GM12864 (cell line): ENCODE measurements at regions not wholly inside any gene's neighbourhood (a gene's known extent, or its start where the extent isn't known, plus 50 kb on each side); places are given as distances from the start of the nearest gene placed in this dataset.

Experiments used
- DNase-seq: peaks from one replicate; pipeline ENCODE4 v3.0.0-alpha.2; 2011; ENCODE audit warnings: low read depth
- H3K4me3 ChIP-seq: 2 replicates; pipeline ENCODE4 v1.5.1; 2011; ENCODE audit warnings: mild to moderate bottlenecking, low read depth, low read length, control low read depth
- TF ChIP-seq, protein P1 (sequence below): IDR thresholded peaks from 2 replicates; pipeline ENCODE4 v1.5.1; 2011; ENCODE audit warnings: low read depth, mild to moderate bottlenecking, moderate library complexity, low read length, control low read depth, inconsistent platforms; ENCODE audit errors: missing control alignments

DNA sequence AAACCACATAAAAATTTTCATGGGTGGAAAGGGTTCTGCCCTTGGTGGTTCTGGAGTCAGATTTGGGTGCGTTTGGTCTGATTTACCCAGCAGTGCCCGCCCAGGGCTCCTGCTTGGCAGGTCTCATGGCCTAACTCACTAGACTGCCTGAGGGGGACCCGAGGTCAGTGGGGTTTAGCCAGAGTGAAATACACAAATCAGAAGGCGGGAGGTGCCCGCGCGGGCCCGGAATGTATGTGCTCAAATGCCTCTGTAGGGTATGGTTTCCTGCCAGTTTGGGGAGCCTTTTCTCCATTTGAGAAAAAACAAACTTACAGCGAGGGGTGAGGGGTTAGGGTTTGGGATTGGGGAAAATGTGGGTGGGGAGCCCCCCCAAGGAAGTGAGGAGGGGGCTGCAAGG is 70.9 kb upstream of the POLG start:
- no peak for DNase-seq
- TF ChIP-seq, protein P1, sequence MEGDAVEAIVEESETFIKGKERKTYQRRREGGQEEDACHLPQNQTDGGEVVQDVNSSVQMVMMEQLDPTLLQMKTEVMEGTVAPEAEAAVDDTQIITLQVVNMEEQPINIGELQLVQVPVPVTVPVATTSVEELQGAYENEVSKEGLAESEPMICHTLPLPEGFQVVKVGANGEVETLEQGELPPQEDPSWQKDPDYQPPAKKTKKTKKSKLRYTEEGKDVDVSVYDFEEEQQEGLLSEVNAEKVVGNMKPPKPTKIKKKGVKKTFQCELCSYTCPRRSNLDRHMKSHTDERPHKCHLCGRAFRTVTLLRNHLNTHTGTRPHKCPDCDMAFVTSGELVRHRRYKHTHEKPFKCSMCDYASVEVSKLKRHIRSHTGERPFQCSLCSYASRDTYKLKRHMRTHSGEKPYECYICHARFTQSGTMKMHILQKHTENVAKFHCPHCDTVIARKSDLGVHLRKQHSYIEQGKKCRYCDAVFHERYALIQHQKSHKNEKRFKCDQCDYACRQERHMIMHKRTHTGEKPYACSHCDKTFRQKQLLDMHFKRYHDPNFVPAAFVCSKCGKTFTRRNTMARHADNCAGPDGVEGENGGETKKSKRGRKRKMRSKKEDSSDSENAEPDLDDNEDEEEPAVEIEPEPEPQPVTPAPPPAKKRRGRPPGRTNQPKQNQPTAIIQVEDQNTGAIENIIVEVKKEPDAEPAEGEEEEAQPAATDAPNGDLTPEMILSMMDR = no peak
- no peak overlapping the region for H3K4me3 ChIP-seq

DNA sequence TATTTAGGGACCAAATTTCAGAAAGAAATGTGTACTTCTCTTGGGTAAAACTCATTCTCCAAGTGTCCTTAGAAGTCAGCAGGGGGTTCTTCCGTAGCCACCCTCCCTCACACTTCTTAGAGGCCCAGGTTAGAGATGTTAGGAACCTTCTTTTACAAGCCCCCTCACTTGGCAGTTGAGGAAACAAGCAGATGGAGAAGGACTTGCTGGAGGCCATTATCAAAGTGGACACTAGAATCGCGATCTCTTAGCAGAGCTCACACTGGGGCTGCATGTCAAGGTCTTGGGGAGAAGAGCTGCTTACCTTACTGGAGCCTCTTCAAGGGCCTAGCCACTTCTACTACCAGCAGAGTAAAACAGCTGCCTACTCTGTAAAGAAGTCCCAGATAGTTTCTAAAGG is 69.4 kb upstream of the POLG start:
- TF ChIP-seq, protein P1 = no peak
- no peak overlapping the region for H3K4me3 ChIP-seq
- DNase-seq = no peak

DNA sequence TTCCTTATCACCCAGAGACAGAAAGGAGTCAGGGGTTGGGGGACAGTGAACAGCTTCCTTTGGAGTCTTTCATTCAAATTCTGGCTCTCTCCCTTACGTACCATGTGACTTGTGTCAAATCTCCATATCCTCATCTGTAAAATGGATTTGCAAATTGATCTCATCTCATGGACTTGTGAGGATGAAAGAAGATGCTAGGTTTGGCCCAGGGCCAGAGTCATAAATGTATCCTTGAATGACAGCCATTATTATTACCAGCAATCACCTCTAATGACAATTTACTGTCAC is 67.8 kb upstream of the POLG start:
- TF ChIP-seq, protein P1 = no peak
- DNase-seq = no peak
- H3K4me3 ChIP-seq = no peak overlapping the region

DNA sequence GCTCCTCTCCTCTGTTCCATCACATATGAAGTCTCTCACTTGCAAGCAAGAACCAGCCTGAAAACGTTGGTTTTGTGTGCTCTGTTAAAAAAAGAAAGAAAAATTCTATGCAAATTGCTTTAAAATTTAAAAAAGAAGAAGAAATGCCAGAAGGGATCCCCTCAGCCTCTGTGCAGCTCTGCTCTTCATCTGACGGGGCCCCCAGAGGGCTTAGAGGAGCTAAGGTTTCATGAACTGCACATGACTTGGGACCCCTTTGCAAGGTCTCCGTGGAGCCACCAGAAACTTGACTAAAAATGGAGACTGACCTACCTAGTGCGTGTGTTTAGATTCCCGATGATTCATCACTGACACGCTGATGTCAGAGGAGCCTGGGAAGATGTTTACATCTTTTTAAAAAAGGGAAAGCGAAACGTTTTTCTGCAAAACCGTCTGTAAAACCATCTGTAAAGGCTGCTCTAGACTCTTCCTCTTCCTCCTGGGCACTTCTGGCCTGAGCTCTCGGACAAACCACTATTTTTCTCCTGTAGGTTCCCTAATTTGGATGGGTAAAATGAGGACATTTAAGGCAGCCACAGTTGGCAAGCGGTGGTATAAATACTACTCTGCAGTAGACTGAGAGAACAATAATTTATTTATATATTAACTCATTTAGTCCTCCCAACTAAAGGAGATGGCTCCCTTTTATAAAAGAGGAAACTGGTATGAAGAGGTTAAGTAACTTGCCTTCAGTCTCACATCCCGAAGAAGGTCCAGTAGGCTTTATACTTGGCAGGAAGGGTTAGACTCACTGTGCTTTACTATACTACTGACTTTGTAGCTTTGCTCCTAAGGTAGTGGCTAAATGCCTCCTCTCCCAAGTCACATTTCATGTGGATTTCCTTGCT is 67.2 kb upstream of the POLG start:
- DNase-seq = no peak
- peak overlapping the region; percentile 1; the same call in 1 of the 2 replicates for H3K4me3 ChIP-seq
- TF ChIP-seq, protein P1 = no peak

DNA sequence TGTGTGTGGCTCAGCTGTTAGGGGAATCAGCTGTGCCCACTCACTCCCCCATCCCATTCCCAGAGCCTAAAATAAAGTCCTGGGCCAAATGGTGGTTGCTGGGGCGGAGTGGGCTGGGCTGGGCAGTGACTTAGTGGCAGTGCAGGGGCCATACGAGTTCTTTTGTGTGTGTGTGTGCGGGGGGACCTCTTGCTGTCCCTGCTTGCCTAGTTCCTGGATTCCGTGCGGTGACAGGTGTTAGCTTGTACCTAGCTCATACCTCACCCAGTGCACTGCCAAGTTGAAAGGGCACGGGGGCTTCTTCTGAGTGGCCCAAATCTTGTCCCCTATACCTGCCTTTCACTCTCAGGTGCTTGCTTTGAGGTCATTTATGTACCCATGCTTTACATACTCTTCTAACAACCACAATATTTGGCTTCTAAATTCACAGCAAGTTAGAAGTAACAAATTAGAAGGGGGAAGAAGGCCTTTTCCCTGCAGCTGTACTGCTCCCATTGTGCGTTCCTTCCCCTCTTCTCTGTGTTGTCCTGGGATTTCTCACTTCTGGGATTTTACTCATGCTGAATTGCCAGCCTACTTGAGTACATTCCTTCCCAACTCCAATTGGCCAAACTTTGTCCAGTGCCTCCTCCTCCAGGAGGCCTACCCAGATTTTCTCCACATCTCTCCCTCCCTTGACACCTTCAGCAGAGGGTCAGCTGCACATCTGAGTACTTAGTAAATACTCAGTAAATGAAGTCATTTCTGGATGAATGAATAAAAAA is 66.3 kb upstream of the POLG start:
- TF ChIP-seq, protein P1 = no peak
- H3K4me3 ChIP-seq = peak overlapping the region; percentile 69
- no peak for DNase-seq

DNA sequence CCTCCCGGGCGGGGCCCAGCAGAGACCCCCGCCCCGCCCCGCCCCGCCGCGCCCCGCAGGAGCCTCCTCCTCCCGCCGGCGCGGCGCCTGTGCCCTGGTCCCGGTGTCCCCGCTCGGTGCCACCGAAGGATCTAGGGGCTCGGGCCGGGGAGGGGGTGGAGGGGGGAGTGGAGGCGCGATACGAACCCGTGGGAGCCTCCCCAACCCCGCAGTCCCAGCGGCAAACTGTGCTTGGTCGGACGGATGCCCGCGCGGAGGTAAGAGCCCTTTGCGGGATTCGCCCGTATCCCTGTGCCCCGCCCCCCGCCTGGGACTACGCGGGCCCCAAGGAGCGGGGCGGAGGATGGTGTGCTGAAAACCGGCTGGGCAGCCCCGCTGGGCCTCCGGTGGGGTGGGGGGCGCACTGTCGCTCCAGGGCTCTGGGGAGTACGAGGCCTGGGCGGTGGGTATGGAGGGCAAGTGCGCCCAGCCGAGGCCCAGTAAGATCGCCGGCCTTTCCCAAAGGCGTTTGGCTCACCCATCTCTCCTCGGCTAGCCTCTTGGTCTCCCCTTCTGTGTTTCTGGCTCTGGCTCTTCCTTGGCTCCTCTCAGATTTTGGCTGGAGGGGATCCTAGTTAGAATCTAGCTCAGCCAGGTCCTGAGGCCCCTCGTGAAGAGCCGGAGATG is 65.6 kb upstream of the POLG start:
- DNase-seq = no peak
- TF ChIP-seq, protein P1 = no peak
- H3K4me3 ChIP-seq = peak overlapping the region; percentile 69
